Head of caudate nucleus (tissue), 42 donors: ENCODE measurements at regions not wholly inside any gene's neighbourhood (a gene's known extent, or its start where the extent isn't known, plus 50 kb on each side); places are given as distances from the start of the nearest gene placed in this dataset.
"Not testable (repeated sequence)": the region's sequence is repeated elsewhere in the genome, so short reads cannot be mapped to it uniquely, and the experiment has no call there.

Experiments
- DNase-seq, 42 donors: peaks; one replicate each; pipeline versions ENCODE4 v3.0.0 to v3.0.0-alpha.2; 2020 to 2021; ENCODE audit warnings: mixed read lengths in 7 of 42
- intact Hi-C: fragments of 100-400 bp; cut with DNase I; formaldehyde crosslinking; loops from one replicate; pipeline ENCODE4 v1.15.0; 2022

- intact Hi-C loops = no loop called here
- DNase-seq = no peak
Observed at GRCh38 chr2:17231394-17231965, 286.8 kb downstream of the RAD51AP2 start.

- DNase-seq = no peak
- intact Hi-C loops = no loop called here
Observed at GRCh38 chr2:17229414-17229813, 288.8 kb downstream of the RAD51AP2 start.

GRCh38 chr2:17228461-17228860 lies 289.8 kb downstream of the RAD51AP2 start:
- no peak for DNase-seq
- intact Hi-C loops = no loop called here

DNA sequence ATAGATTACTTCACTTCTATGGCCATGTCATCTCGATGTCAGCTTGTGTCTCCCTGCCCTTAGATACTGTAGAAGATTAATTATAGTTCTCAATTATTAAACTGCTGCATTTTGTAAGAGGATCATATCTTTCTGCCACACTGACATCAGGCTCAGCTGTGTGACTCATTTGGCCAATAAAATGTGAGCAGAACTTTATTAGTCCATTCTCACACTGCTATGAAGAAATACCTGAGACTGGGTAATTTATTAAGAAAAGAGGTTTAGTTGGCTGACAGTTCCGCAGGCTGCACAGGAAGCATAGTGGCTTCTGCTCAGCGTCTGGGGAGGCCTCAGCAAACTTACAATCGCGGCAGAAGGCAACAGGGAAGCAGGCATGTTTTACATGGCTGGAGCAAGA lies 290.4 kb downstream of the RAD51AP2 start:
- no peak for DNase-seq
- intact Hi-C loops = no loop called here

- intact Hi-C loops = no loop called here
- DNase-seq = no peak
Observed at GRCh38 chr2:17226941-17227490, 291.2 kb downstream of the RAD51AP2 start.

- intact Hi-C loops = no loop called here
Observed at GRCh38 chr2:17223211-17223610, 295.0 kb downstream of the RAD51AP2 start.

DNA sequence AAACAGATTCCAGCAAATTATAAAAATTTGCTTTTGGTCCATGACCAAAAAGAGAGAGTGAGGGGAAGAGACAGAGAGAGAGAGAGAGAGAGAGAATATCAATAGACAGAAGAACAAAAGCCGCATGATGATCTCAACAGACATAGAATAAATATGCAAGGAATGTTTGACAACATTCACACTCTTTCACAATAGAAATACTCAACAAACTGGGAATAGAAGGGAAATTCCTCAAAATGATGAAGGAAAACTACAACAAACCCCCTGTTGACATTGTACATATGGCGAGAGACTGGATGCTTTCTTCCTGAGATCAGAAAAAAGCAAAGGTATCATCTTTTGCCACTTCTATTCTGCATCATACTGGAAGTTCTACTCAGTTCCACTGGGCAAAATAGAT lies 309.7 kb downstream of the RAD51AP2 start:
- DNase-seq = no peak
- intact Hi-C loops = no loop called here

More at GRCh38 chr2:17223211-17223610, 295.0 kb downstream of the RAD51AP2 start:
- no peak for DNase-seq

DNA sequence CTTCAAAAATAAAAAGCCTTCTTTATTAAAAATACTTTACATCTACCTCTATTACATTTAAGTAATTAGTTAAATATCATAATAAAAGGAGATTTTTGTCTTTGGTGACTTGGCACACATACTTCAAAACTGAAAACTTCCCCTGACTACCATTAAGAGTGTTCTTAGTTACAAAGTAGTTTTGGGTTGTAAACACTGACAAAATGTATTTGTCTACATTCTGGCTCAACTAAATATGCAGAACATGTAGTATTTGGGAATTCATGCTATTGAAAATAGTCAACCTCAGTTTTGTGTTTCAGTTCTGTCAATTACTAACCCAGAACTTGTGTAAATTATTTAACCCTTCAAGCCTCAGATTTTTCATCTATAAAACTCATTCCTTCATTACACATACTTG lies 311.5 kb downstream of the RAD51AP2 start:
- intact Hi-C loops = no loop called here
- DNase-seq = no peak

GRCh38 chr2:17204214-17204613 lies 314.0 kb downstream of the RAD51AP2 start:
- intact Hi-C loops, DNase-seq: not testable (repeated sequence)

DNA sequence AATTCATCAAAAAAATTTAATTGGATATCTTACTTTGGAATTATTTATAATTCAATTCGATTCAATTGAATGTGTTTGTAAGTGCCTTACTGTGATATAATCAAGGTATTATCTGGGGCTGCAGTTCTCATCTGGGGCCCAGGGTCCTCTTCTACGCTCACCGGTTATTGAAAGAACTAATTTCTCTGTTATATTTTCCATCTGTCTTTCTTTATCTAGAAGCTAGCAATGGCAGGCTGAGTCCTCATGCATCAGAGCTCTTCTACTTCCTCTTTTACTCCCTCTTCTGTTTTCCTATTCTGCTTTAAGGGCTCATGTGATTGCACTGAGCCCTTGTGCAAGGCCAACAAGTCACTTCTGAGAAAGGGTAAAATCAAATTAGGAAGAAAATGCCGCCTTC lies 315.6 kb downstream of the RAD51AP2 start:
- DNase-seq = not testable (repeated sequence)

GRCh38 chr2:17199741-17200140 lies 318.5 kb downstream of the RAD51AP2 start:
- intact Hi-C loops = no loop called here
- DNase-seq = no peak

More for the DNA sequence above, 315.6 kb downstream of the RAD51AP2 start:
- intact Hi-C loops = not testable (repeated sequence)

DNA sequence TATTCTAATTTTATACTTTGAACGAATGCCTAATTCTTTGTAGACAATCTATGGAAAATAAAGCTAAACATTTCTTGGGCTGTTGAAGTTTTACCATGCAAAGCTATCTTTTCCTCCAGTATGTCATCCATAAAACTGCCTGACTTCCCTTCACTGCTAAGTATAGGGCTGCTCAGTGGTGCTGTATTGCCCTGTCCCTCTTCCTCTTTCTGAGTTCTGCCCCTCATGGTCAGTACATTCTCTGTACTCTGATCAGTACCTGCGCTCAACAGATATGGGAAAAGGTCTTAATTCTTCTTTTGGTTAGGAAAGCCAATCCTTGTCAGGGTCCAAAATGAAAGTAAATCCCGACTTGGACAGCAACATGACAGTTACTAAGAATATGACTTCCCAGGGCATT lies 321.9 kb downstream of the RAD51AP2 start:
- intact Hi-C loops = no loop called here

GRCh38 chr2:17195016-17195415 lies 323.2 kb downstream of the RAD51AP2 start:
- DNase-seq = no peak
- intact Hi-C loops = no loop called here

More for the DNA sequence above, 321.9 kb downstream of the RAD51AP2 start:
- no peak for DNase-seq

DNA sequence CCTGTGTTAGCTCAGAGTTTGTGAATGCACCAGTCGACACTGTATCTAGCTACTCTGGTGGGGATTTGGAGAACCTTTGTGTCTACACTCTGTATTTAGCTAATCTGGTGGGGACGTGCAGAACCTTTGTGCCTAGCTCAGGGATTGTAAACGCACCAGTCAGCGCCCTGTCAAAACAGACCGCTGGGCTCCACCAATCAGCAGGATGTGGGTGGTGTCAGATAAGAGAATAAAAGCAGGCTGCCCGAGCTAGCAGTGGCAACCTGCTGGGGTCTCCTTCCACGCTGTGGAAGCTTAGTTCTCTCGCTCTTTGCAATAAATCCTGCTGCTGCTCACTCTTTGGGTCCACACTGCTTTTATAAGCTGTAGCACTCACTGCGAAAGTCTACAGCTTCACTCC lies 324.2 kb downstream of the RAD51AP2 start:
- DNase-seq = no peak
- intact Hi-C loops = no loop called here

DNA sequence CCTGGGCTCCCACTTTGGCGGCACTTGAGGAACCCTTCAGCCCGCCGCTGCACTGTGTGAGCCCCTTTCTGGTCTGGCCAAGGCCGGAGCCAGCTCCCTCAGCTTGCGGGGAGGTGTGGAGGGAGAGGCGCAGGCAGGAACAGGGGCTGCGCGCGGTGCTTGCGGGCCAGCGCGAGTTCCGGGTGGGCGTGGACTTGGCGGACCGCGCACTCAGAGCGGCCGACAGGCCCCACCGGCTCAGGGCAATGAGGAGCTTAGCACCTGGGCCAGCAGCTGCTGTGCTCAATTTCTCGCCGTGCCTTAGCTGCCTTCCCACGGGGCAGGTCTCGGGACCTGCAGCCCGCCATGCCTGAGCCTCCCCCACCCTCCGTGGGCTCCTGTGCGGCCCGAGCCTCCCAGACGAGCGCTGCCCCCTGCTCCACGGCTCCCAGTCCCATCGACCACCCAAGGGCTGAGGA lies 324.8 kb downstream of the RAD51AP2 start:
- intact Hi-C loops = not testable (repeated sequence)

DNA sequence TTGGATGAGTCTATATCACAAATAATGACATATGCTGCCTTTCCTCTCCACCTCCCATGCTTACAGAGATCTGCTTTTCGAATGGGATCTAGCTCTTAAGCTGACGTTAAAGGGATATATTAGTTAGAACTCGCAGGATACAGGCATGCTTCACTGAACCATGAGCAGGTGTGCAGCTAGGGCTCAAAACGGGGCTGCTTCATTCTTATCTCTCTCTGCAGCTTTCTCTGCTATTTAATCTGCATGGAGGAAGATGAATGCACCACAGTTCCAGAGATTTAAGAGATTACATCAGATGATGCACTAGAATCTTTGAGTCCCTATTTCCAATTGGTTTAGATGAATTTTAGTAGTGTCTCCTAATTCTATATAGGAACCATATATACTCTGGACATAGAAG lies 327.0 kb downstream of the RAD51AP2 start:
- intact Hi-C loops = no loop called here
- DNase-seq = no peak

More for the DNA sequence above, 324.8 kb downstream of the RAD51AP2 start:
- not testable (repeated sequence) for DNase-seq

- intact Hi-C loops = no loop called here
- DNase-seq = no peak
Observed at GRCh38 chr2:17190527-17190926, 327.7 kb downstream of the RAD51AP2 start.

DNA sequence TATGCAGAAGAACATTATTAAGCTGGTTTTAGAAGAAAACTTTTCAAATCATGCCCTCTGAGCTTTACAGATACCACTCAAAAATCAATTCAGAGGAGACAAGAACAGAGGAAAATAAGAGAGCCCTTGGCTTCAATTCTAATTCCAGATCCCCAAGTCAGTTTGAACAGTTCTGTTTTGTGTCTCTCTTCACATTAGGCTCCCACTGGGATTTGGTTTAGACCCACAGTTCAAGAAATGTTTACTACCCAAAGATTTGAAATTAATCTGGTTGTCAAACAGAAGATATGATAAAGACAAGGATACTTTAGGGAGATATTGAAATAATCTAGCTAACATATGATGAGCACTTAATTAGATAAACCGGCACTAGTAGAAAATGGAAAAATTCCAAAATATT lies 329.5 kb downstream of the RAD51AP2 start:
- intact Hi-C loops = no loop called here

GRCh38 chr2:17184512-17184911 lies 333.7 kb downstream of the RAD51AP2 start:
- intact Hi-C loops = no loop called here
- no peak for DNase-seq

More for the DNA sequence above, 329.5 kb downstream of the RAD51AP2 start:
- DNase-seq = no peak

DNA sequence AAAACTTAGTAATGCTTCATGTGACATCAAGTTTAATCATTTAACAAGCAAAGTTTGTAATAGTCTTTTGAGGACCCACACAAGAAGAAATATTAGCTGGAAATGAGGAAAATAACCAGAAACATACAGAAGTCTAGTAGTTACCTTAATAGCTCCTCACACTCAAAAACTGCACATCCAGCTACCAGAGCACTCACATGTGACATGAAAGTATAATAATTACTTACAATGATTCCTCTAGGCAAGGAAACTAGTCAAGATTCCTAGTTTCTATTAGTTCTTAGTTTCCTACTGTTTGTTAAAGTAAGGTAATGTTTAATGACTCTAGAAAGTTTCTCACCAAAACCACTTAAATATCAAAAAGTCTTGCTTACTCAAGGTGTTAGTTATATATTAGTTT lies 335.8 kb downstream of the RAD51AP2 start:
- no peak for DNase-seq
- intact Hi-C loops = no loop called here

DNA sequence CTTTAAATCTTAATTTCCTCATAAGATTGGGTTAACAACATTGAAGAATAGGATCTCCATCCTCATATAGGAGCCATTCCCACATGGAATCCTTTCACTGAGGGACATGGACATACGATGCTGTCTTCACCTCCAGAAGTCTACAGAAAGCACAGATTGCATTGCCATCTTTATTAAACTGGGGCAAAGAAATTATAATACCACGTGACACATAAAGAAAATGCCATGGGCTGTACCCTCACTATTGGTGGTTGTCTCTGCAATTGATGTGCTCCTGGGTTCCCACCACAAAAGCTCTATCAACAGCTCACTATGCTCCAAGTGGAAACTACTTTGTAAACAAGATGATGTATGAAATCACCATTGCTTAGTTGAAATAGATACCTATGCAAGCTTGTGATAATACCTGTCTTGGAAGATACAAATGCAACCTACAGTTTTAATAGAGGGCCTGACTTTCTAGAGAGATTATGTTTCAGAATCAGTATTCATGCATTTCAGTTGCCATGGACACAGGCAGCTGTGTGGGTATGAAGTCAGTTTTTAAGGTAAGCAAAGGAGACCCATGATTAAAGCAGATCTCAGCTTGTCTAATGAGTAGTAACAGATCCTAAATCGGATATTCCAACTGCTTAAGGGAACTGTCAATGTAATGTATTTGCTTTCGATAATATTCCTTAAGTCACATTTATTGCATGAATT lies 337.0 kb downstream of the RAD51AP2 start:
- intact Hi-C loops = no loop called here
- peak in 1 of 42 donors; percentile 3 for DNase-seq
